Stimulated activated naive CD4-positive, alpha-beta T cell (primary cell): ENCODE measurements at regions not wholly inside any gene's neighbourhood (a gene's known extent, or its start where the extent isn't known, plus 50 kb on each side); places are given as distances from the start of the nearest gene placed in this dataset.

ENCODE experiments used
- DNase-seq, 6 experiments: peaks; one replicate each; lab custom pipeline; 2025; lab: John Stamatoyannopoulos, UW

DNA sequence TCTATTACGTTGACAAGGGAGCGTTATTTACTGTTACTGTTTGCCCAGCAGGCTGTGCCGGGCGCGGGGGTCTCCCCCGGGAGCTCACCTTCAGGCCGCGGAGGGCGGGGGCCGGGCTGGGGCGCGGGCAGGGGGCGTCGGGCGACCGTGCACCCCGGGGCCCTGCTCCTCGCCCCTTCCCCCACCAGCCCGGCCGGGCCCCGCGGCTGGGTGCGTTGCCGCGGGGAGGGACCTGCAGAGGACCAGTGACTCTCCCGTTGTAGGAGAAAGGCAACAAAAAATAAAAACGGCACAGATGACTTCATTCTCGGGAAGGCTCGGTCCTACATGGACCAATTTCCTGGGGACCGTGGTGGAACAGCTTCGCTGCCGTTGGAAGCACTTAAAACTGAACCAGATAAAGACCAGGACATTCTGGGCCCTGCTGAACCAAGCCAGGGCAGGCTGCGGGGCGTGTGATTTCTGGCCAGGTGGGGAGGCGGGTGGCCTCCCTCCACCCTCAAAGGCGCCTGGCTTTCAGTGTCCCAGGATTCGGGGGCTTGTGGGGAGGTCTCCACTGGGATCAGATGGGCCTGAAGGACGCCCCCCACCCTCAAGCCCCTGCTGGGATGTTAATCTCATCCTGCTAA is 57.4 kb downstream of the IGLL1 start:
- DNase-seq: no peak

GRCh38 chr22:23521441-23522113 is 58.5 kb downstream of the IGLL1 start:
- DNase-seq: peak; percentile 13 to 42 (median 25)

GRCh38 chr22:23520863-23521440 is 59.1 kb downstream of the IGLL1 start:
- no peak for DNase-seq

- no peak for DNase-seq
These were observed 60.5 kb downstream of the IGLL1 start for GRCh38 chr22:23519442-23520157.

DNA sequence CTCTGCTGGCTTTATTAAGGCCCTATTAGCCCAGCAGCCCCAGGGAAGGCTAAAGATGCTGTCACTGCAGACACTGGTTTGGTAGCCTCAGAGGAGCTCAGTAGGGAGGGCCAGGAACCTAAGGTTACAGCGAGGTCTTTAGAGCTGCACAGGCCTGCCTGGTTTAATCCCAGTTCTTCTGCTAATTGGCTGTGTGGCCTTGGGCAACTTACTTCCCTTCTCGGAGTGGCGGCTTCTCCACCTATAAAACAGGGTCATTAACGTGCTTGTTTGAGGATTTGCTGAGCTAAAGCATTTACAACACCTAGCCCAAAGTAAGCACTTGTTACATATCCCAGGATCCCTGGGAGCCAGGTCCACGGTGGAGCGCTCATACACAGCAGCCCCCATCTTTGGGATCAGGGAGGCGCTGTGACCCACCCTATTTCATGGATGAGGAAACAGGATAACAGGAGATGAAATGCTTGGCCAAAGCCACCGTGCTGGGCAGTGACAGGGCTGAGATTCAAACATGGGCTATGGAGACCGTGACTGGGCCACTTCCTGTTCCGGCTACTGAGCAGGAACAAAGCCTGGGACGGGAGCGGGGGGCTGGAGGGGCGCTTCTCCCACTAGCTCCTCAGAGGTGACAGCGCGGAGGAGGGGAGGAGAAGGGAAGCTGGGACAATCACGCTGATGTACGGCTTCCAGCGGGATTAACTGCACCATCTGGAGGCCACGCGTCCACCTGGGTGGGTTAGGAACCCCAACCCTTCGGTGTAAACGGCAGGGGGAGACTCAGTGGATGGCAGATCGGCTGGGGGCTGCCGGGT is 61.5 kb downstream of the IGLL1 start:
- no peak for DNase-seq

DNA sequence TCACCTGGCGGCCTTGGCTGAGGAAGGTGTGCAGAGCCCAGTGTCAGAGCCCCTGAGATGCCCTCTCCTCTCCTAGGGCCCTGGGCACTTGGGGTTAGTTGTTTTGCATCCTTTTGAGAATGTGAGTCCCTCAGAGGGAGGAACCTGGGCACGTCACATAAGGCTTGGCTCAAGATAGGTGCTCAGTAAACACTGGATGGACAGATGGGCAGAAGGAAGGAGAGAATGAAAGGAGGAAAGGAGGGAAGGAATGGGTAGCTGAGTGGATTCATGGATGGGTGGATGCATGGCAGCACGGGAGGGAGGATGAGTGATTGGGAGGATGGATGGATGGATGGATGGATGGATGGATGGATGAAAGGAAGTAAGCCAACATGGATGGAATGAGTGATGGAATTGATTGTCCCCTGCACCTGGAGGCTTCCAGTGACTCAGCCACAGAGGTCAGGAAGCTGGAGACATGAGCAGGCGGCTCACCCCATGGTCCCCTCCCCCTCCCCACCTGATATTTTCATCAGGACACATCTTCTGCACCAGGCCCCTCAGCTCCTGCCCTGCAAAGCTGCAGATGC is 62.2 kb downstream of the IGLL1 start:
- DNase-seq: no peak

- no peak for DNase-seq
These were observed 63.8 kb downstream of the IGLL1 start for GRCh38 chr22:23516304-23516703.

DNA sequence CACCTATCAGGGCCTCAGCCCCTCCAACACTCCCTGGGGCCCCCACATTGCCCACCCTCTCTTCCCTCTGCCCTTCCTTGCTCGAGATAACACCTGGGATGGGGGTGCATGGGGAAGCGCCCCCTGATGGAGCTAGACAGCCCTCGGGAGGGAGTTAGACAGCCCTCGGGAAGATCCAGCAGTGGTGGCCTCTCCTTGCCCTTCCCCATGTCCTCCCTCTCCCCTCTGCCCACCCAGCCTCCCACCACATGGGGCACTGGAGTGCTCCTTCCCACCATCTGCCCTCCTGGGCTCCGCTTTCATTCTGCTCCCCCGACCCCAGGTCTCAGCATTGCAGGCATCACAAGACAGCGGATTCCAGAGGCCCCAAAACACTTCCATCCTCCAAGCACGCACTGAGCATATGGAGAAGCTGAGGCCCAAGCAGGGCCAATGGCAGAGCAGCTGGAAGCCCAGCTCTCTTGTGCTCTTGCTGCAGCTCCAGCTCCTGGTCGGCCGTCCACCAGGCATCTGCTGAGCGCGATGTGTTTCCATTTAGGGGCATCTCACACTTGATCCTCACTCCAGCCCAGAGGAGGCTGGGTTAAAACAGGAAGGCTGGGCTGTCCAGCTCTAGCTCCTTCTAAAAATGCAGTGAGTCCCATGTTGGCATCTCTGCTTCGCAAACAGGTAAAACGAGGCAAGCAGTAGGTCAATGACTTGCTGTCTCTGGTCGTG is 65.6 kb downstream of the IGLL1 start:
- no peak for DNase-seq

- DNase-seq: no peak
These were observed 66.4 kb downstream of the IGLL1 start for GRCh38 chr22:23513705-23514104.

GRCh38 chr22:23513133-23513532 is 67.0 kb downstream of the IGLL1 start:
- DNase-seq: no peak

DNA sequence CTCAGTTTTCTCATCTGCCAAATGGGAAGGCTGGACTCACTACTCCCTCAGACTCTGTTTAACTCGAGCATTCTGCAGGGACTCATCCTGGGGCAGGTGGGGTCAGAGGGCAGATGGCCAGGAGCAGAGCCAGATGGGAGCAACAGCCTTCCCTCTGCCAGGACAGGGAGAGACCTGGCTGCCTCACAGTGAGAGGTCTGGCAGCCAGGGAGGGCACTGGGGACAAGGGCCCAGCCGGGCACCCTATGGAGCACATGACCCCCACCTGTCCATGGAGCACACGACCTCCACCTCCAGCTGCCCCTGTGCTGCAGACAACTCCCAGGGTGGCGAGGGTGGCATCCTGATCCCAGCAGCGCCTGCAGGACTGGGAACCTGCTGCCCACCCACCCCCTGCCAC is 67.4 kb downstream of the IGLL1 start:
- no peak for DNase-seq

DNA sequence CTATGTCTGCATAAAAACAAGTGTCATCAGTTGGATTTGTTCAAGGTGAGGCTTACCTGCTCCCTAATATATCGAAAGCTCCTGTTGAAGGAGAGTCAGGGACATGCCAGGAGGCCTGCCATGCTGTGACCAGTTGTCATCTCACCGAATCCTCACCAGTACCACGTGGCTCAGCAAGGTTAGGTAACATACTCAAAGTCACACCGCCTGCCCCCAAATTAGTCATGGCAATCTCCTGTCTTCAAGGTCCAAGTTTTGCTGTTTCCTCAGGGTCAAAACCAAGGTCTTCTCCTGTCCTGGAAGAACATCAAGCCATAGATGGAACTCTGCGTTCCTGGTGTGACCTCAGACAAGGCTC is 67.8 kb downstream of the IGLL1 start:
- no peak for DNase-seq

DNA sequence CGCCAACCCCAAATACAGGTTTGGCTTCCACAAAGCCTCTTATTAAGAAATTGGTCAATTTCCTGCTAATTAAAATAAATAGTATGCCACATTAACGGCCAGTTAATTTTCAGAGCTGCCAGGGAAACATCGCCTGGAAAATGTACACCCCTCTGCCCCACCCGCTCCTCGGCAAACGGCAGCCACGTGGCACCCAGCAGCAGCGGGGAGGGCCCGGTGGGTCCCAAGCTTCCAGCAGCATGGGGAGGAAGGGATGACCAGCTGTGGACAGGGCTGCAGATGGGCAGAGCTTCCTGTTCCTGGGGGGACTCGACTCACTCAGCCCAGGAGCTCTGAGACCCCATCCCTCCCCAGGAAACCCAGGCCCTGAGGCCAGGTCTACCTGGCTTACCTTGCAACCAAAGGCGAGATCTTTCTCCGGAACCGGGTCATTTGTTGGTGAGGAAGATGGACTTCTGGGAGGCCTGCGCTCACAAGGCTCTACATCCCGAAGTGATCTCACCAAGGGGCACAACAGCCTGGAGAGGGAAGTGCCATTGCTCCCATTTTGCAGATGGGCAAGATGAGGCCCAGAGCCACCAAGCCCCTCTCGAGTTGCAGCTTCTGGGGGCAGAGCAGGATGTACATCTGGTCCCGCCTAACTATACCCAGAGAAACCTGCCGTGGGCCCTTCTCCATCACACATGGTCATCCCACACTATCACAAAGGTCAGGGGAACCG is 68.3 kb downstream of the IGLL1 start:
- DNase-seq: no peak

GRCh38 chr22:23509571-23510302 is 70.4 kb downstream of the IGLL1 start:
- DNase-seq: no peak

DNA sequence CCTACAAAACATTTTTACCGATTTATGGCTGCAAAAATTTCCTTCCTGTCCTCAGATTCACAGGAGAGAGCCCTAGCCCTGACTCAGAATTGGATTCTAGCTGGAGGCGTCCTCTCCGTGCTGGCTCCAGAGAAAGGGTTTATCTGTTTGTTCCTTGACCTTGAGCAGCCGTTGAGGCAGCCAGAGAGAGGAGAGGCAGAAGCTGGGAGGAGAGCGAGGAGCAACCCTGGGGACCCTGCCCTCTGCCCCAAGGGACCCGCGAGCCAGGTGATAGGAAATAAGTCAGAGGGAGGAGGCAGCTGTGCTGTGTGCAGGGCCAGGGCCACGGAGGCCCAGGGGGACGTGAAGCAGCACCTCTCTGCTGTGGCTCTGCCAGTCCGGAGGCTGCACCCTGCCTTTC is 75.6 kb downstream of the IGLL1 start:
- DNase-seq: no peak

GRCh38 chr22:23503736-23504440 is 76.2 kb downstream of the IGLL1 start:
- DNase-seq: no peak

- DNase-seq: no peak
These were observed 76.9 kb downstream of the IGLL1 start for GRCh38 chr22:23503142-23503541.

GRCh38 chr22:23501708-23502107 is 78.4 kb downstream of the IGLL1 start:
- DNase-seq: no peak

- DNase-seq: no peak
These were observed 78.8 kb downstream of the IGLL1 start for GRCh38 chr22:23501261-23501619.
